ENCODE measurements at regions not wholly inside any gene's neighbourhood (a gene's known extent, or its start where the extent isn't known, plus 50 kb on each side); places are given as distances from the start of the nearest gene placed in this dataset.

GRCh38 chr12:85367936-85368335 lies 87.9 kb downstream of the ALX1 start:
- no peak for DNase-seq (ENCODE audit: extremely low spot score, unreplicated experiment)
- Mint-ChIP-seq H3K4me1 (ENCODE audit: unreplicated experiment) (peaks cover 19% of the 10 kb centered on the region), H3K27me3 (ENCODE audit: unreplicated experiment) (no peaks in the 10 kb centered on the region), H3K9me3 (ENCODE audit: unreplicated experiment) (no peaks in the 10 kb centered on the region), H3K27ac (ENCODE audit: unreplicated experiment) (no peak overlapping the region), H3K4me3 (ENCODE audit: unreplicated experiment) (no peak overlapping the region), H3K36me3 (ENCODE audit: unreplicated experiment) (no peaks in the 10 kb centered on the region)
- TF ChIP-seq, protein P1, sequence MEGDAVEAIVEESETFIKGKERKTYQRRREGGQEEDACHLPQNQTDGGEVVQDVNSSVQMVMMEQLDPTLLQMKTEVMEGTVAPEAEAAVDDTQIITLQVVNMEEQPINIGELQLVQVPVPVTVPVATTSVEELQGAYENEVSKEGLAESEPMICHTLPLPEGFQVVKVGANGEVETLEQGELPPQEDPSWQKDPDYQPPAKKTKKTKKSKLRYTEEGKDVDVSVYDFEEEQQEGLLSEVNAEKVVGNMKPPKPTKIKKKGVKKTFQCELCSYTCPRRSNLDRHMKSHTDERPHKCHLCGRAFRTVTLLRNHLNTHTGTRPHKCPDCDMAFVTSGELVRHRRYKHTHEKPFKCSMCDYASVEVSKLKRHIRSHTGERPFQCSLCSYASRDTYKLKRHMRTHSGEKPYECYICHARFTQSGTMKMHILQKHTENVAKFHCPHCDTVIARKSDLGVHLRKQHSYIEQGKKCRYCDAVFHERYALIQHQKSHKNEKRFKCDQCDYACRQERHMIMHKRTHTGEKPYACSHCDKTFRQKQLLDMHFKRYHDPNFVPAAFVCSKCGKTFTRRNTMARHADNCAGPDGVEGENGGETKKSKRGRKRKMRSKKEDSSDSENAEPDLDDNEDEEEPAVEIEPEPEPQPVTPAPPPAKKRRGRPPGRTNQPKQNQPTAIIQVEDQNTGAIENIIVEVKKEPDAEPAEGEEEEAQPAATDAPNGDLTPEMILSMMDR (IDR thresholded peaks at IDR 0.05) = no peak

- no peak overlapping the region for H3K27ac Mint-ChIP-seq (ENCODE audit: unreplicated experiment)
- H3K27me3 Mint-ChIP-seq (ENCODE audit: unreplicated experiment) = no peaks in the 10 kb centered on the region
- H3K9me3 Mint-ChIP-seq (ENCODE audit: unreplicated experiment) = no peaks in the 10 kb centered on the region
- TF ChIP-seq, protein P1 (IDR thresholded peaks at IDR 0.05) = no peak
- H3K36me3 Mint-ChIP-seq (ENCODE audit: unreplicated experiment) = no peaks in the 10 kb centered on the region
- no peak overlapping the region for H3K4me3 Mint-ChIP-seq (ENCODE audit: unreplicated experiment)
- no peak for DNase-seq (ENCODE audit: extremely low spot score, unreplicated experiment)
- H3K4me1 Mint-ChIP-seq (ENCODE audit: unreplicated experiment) = peaks cover 7% of the 10 kb centered on the region
Measured at GRCh38 chr12:85369365-85370154, 89.5 kb downstream of the ALX1 start.

DNA sequence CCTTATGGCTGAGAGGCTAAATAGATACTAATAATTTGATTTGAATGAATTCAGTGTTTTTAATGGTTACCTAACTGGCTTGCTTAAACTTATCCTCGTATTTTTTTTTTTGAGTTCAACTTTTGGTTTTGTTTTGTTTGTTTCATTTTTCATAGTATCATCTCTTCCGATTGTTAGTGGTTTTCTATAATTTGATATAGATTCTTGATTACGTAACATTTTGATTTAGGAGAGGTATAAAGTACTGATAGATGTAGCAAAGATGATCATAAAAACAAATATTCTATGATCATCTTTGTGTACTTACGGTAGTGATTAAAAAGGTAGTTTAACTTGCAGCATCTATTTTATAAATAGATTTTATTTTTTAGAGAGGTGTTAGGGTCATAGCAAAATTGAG lies 93.0 kb downstream of the ALX1 start:
- Mint-ChIP-seq H3K27me3 (ENCODE audit: unreplicated experiment) (no peaks in the 10 kb centered on the region), H3K4me3 (ENCODE audit: unreplicated experiment) (no peak overlapping the region), H3K36me3 (ENCODE audit: unreplicated experiment) (no peaks in the 10 kb centered on the region), H3K4me1 (ENCODE audit: unreplicated experiment) (peaks cover 5% of the 10 kb centered on the region), H3K9me3 (ENCODE audit: unreplicated experiment) (no peaks in the 10 kb centered on the region), H3K27ac (ENCODE audit: unreplicated experiment) (no peak overlapping the region)
- DNase-seq (ENCODE audit: extremely low spot score, unreplicated experiment) = no peak
- TF ChIP-seq, protein P1 (IDR thresholded peaks at IDR 0.05) = no peak

- H3K27ac Mint-ChIP-seq (ENCODE audit: unreplicated experiment) = no peak overlapping the region
- no peaks in the 10 kb centered on the region for H3K27me3 Mint-ChIP-seq (ENCODE audit: unreplicated experiment)
- H3K36me3 Mint-ChIP-seq (ENCODE audit: unreplicated experiment) = no peaks in the 10 kb centered on the region
Measured at GRCh38 chr12:85374981-85375380, 95.0 kb downstream of the ALX1 start.

GRCh38 chr12:85385406-85385805 lies 105.4 kb downstream of the ALX1 start:
- no peak for DNase-seq (ENCODE audit: extremely low spot score, unreplicated experiment)
- Mint-ChIP-seq H3K4me1 (ENCODE audit: unreplicated experiment) (peaks cover 19% of the 10 kb centered on the region), H3K4me3 (ENCODE audit: unreplicated experiment) (no peak overlapping the region), H3K9me3 (ENCODE audit: unreplicated experiment) (no peaks in the 10 kb centered on the region), H3K36me3 (ENCODE audit: unreplicated experiment) (no peaks in the 10 kb centered on the region), H3K27me3 (ENCODE audit: unreplicated experiment) (peaks cover 8% of the 10 kb centered on the region), H3K27ac (ENCODE audit: unreplicated experiment) (no peak overlapping the region)
- TF ChIP-seq, protein P1 (IDR thresholded peaks at IDR 0.05) = no peak

More at GRCh38 chr12:85374981-85375380, 95.0 kb downstream of the ALX1 start:
- DNase-seq (ENCODE audit: extremely low spot score, unreplicated experiment) = no peak
- no peaks in the 10 kb centered on the region for H3K9me3 Mint-ChIP-seq (ENCODE audit: unreplicated experiment)
- no peaks in the 10 kb centered on the region for H3K4me1 Mint-ChIP-seq (ENCODE audit: unreplicated experiment)
- TF ChIP-seq, protein P1 (IDR thresholded peaks at IDR 0.05) = no peak
- no peak overlapping the region for H3K4me3 Mint-ChIP-seq (ENCODE audit: unreplicated experiment)
